ENCODE measurements at regions not wholly inside any gene's neighbourhood (a gene's known extent, or its start where the extent isn't known, plus 50 kb on each side); places are given as distances from the start of the nearest gene placed in this dataset.

GRCh38 chr12:38141239-38141638 lies 175.3 kb upstream of the ALG10B start:
- no peak for DNase-seq

DNA sequence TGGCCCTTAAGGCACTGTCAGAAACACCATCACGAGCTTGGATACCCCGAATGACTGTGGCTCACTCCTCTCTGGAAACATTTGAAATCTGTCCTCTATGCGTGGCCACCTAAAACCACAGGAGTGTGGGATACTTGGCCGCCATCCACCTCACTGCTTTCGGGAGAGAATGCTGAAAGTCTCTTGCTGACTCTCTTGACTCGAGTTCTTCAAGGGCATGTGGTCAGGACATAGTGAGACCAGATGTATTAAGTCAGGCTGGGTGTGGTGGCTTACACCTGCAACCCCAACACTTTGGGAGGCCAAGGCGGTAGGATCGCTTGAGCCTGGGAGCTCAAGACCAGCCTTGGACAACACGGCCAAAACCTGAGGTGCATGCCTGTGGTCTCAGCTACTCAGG lies 174.7 kb upstream of the ALG10B start:
- no peak for DNase-seq

- DNase-seq: no peak
Measured at GRCh38 chr12:38142974-38143373, 173.6 kb upstream of the ALG10B start.

GRCh38 chr12:38144049-38144448 lies 172.5 kb upstream of the ALG10B start:
- no peak for DNase-seq

DNA sequence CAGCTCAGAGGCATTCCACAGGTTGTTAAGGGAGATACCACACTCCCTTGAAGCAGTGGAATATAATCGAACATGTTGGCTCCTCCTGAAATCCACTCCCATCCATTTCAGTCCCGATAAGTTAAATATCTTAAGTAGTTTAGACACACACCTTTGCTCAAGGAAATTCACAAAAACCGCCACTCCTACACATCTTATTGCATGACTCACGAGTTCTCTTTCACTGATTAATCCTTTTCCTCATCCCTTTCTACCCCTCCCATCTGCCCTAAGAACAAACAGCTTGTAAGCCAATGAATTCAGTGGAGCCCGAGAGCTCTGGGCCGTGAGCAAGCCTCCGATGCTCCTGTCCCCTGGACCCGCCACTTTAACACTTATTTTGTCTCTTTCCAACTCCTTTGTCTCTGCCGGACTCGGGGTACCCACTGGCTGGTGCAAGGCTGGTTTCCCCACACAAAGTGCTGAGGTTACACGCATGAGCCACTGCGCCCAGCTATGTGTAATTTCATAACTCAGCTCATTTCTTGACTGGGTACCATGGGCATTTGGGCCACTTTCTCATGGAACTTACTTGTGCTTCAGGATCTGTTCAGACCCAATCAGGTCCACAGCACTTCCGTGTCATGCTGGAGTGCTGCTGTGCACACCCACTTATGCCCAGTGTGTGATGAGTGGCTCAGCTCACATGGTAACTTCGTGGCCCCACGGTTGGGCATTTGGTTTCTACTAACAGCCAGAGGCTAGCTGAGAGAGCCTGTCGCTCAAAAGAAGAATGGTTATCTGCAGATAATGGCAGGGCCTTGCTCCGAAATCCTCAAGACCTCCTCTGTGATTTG lies 171.8 kb upstream of the ALG10B start:
- DNase-seq: no peak

DNA sequence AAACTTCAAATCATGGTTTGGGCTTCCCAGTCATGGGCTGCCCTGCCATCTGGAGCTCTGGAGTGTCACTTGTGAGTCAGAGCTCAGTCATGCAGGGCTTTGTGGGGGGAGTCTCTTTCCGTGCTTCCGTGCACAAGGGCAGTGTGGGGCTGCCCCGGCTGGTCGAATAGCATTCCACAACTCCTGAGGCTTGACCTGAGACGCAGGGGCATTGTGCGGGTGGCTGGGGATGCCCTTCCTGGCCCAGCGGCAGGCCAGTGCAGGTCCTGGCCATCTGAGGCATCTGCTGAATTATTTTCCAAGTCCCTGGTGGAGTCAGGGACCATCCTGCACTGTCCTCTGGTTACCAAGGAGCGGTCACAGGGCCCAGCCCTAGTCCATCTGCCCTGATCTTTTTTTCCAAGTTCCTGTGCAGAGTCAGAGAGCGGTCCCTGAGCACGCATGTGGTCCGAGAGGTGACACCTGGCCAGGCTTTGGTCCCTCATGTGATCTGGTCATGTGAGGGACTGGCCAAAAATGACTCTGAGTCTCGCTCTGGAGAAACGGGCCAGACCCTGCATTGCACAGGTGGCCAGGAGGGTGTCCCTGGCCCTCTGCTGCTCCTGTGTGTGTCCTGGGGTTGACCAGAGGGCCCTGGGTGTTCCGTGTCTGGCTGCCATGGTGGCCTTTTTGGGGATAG lies 167.0 kb upstream of the ALG10B start:
- DNase-seq: no peak

- no peak for DNase-seq
Measured at GRCh38 chr12:38151991-38152700, 164.4 kb upstream of the ALG10B start.

DNA sequence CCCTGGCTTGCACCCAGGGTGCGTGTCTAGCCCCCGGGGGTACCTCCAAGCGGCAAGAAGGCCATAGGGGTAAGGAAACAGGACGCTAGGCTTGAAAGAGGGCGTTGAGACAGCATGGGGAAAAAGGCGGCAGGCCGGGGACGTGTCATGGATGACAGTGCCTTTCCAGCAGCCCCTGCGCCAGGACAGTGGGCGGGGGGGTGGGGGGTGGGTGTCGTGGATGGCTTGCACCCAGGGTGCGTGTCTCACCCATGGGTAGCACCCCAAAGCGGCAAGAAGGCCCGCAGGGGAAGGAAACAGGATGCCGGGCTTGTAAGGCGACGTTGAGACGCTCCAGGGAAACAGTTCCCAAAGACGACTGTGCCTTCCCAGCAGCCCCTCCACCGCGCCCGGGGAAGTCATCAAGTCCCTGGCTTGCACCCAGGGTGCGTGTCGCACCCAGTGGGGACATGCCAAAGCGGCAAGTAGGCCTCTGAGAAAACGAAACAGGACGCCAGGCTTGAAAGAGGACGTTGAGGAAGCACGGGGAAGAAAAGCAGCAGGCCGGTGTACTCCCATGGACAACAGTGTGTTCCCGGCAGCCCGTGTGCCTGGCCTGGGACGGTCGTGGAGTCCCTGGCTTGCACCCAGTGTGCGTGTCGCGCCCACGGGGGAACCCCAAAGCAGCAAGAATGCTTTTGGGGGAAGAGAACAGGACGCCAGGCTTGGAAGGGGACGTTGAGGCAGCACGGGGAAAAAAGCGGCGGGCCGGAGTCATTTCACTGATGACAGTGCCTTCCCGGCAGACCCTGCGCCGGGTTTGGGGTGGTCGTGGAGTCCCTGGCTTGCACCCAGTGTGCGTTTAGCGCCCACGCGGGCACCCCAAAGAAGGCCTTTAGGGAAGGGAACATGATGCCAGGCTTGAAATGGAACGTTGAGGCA lies 163.5 kb upstream of the ALG10B start:
- DNase-seq: no peak

DNA sequence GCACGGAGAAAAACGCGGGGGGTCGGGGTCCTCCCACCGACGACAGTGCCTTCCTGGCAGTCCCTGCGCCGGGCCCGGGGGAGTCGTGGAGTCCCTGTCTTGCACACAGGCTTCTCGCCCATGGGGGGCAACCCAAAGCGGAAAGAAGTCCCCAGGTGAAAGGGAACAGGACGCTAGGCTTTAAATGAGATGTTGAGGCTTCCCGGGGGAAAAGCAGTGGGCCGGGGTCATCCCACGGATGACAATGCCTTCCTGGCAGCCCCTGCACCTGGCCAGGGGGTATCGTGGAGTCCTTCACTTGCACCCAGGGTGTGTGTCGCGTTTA lies 162.9 kb upstream of the ALG10B start:
- DNase-seq: no peak

- DNase-seq: no peak
Measured at GRCh38 chr12:38154096-38155019, 162.2 kb upstream of the ALG10B start.

- DNase-seq: no peak
Measured at GRCh38 chr12:38155020-38155395, 161.6 kb upstream of the ALG10B start.

- DNase-seq: no peak
Measured at GRCh38 chr12:38155526-38156496, 160.8 kb upstream of the ALG10B start.

DNA sequence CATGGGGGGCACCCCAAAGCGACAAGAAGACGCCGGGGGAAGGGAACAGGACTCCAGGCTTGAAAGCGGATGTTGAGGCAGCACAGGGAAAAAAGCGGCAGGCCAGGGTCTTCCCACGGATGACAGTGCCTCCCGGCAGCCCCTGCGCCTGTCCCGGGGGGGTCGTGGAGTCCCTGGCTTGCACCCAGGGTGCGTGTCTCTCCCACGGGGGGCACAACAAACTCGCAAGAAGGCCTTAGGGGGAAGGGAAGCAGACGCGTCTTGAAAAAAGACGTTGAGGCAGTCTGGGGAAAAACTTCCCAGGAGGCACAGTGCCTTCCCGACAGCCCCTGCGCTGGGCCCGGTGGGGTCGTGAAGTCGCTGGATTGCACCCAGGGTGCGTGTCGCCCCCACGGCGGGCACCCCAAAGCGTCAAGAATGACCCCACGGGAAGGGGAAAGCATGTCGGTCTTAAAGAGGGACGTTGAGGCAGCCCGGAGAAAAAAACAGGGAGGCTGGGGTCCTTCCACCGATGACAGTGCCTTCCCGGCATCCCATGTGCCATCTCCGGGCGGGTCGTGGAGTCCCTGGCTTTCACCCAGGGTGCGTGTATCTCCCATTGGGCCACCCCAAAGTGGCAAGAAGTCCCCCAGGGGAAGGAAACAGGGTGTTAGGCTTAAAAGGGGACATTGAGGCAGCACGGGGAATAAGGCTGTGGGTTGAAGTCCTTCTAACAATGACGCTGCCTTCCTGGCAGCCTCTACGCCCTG lies 159.9 kb upstream of the ALG10B start:
- no peak for DNase-seq

GRCh38 chr12:38157274-38157932 lies 159.2 kb upstream of the ALG10B start:
- no peak for DNase-seq

GRCh38 chr12:38157933-38158401 lies 158.6 kb upstream of the ALG10B start:
- DNase-seq: no peak

DNA sequence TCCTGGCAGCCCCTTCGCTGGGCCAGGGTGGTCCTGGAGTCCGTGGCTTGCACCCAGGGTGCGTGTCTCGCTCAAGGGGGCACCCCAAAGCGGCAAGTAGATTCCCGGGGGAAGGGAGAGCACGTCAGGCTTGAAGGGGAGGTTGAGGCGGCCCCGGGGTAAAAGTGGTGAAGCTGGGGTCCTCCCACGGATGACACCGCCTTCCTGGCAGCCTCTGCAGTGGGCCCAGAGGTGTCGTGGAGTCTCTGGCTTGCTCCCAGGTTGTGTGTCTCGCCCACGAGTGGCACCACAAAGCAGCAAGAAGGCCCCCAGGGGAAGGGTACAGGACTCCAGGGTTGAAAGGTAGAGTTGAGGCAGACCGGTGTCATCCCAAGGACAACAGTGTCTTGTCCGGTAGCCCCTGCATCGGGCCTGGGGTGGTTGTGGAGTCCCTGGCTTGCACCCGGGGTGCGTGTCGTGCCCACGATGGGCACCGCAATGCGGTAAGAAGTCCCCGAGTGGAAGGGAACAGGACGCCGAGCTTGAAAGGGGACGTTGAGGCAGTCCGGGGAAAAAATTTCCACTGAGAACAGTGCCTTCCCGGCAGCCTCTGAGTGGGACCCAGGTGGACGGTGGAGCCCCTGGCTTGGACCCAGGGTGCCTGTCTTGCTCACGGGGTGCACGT lies 158.0 kb upstream of the ALG10B start:
- DNase-seq: no peak

DNA sequence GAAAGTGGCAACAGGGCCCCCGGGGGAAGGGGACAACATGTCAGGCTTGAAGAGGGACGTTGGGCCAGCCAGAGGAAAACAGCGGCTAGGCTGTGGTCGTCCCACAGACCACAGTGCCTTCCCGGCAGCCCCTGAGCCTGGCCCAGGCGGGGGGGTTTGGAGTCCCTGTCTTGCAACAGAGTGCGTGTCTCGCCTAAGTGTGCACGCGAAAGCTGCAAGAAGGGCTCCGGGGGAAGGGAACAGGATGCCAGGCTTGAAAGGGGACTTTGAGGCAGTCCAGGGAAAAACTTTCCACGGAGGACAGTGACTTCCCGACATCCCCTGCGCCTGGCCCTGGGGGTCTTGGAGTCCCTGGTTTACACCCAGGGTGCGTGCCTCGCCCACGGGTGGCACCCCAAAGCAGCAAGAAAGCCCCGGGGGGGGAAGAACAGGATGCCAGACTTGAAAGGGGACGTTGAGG lies 157.5 kb upstream of the ALG10B start:
- no peak for DNase-seq

- DNase-seq: no peak
Measured at GRCh38 chr12:38159591-38160317, 156.8 kb upstream of the ALG10B start.

All from CD4-positive, alpha-beta T cell treated with Interferon alpha-2 for 1 hour (primary cell).